ENCODE measurements at regions not wholly inside any gene's neighbourhood (a gene's known extent, or its start where the extent isn't known, plus 50 kb on each side); places are given as distances from the start of the nearest gene placed in this dataset.

DNA sequence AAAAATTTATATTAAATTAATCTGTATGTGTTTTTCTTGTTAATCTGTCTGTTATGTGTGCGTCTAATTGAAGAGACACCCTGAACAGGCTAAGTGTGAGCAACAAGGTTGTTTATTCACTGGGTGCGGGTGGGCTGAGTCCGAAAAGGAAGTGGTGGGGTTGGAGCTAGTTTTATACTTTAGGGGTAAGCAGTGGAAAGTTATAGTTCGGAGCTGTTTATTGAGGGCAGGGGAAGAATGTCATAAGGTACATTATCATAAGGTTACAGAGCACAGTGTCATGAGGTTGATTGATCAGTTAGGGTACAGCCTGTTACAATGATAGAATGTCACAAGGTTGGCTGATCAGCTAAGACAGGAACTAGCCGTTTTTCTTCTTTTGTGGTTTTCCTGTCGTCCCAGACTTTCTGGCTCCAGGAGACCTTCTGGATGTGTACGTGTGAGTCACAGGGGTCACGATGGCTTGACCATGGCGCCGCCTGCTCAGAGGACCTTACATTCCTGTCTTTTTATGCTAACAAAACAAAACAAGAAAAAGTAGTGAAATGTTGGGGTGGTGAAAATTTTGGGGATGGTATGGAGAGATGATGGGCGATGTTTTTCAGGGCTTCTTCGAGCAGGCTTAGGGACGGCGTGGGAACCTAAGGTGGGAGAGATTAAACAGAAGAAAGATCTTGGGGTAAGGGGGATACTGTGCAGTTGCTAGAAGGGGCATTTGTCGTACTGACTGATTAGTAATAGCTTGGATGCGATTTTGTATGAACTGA lies 754.0 kb upstream of the ADGRB3 start (continued):
- TF ChIP-seq ZNF24 (IDR thresholded peaks at IDR 0.05) = no peak
- TF ChIP-seq ETV5 (CRISPR knock-in tag; IDR thresholded peaks at IDR 0.05; ENCODE audit: low read depth) = no peak; the same call in 1 of the 2 replicates
- TF ChIP-seq MAFG (tag; conservative IDR thresholded peaks at IDR 0.05) = no peak
- TF ChIP-seq KDM2B (CRISPR knock-in tag; IDR thresholded peaks at IDR 0.05) = no peak
- TF ChIP-seq, protein P1, sequence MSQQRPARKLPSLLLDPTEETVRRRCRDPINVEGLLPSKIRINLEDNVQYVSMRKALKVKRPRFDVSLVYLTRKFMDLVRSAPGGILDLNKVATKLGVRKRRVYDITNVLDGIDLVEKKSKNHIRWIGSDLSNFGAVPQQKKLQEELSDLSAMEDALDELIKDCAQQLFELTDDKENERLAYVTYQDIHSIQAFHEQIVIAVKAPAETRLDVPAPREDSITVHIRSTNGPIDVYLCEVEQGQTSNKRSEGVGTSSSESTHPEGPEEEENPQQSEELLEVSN (IDR thresholded peaks at IDR 0.05; ENCODE audit: borderline replicate concordance in 1 of 2, extremely low read depth in 1 of 2, insufficient read depth in 1 of 2, insufficient read length in 1 of 2, low read depth in 1 of 2, low read length in 1 of 2, poor library complexity in 1 of 2, severe bottlenecking in 1 of 2) = peak in 1 of 2 experiments; percentile 21
- TF ChIP-seq FOXJ3 (CRISPR knock-in tag; IDR thresholded peaks at IDR 0.05) = no peak
- no peak for TF ChIP-seq NCOA6 (IDR thresholded peaks at IDR 0.05)
- TF ChIP-seq PYGO2 (tag; IDR thresholded peaks at IDR 0.05) = 0 out of 2 replicates have a peak, but pooled peaks have one; percentile 19
- TF ChIP-seq, protein P2, sequence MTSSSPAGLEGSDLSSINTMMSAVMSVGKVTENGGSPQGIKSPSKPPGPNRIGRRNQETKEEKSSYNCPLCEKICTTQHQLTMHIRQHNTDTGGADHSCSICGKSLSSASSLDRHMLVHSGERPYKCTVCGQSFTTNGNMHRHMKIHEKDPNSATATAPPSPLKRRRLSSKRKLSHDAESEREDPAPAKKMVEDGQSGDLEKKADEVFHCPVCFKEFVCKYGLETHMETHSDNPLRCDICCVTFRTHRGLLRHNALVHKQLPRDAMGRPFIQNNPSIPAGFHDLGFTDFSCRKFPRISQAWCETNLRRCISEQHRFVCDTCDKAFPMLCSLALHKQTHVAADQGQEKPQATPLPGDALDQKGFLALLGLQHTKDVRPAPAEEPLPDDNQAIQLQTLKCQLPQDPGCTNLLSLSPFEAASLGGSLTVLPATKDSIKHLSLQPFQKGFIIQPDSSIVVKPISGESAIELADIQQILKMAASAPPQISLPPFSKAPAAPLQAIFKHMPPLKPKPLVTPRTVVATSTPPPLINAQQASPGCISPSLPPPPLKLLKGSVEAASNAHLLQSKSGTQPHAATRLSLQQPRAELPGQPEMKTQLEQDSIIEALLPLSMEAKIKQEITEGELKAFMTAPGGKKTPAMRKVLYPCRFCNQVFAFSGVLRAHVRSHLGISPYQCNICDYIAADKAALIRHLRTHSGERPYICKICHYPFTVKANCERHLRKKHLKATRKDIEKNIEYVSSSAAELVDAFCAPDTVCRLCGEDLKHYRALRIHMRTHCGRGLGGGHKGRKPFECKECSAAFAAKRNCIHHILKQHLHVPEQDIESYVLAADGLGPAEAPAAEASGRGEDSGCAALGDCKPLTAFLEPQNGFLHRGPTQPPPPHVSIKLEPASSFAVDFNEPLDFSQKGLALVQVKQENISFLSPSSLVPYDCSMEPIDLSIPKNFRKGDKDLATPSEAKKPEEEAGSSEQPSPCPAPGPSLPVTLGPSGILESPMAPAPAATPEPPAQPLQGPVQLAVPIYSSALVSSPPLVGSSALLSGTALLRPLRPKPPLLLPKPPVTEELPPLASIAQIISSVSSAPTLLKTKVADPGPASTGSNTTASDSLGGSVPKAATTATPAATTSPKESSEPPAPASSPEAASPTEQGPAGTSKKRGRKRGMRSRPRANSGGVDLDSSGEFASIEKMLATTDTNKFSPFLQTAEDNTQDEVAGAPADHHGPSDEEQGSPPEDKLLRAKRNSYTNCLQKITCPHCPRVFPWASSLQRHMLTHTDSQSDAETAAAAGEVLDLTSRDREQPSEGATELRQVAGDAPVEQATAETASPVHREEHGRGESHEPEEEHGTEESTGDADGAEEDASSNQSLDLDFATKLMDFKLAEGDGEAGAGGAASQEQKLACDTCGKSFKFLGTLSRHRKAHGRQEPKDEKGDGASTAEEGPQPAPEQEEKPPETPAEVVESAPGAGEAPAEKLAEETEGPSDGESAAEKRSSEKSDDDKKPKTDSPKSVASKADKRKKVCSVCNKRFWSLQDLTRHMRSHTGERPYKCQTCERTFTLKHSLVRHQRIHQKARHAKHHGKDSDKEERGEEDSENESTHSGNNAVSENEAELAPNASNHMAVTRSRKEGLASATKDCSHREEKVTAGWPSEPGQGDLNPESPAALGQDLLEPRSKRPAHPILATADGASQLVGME (CRISPR knock-in tag; IDR thresholded peaks at IDR 0.05) = peak; percentile 38; the same call in 1 of the 2 replicates
- 0 out of 2 replicates have a peak, but pooled peaks have one; percentile 78 for TF ChIP-seq ZNF584 (CRISPR knock-in tag; IDR thresholded peaks at IDR 0.05; ENCODE audit: low read depth)
- no peak for TF ChIP-seq CBX2 (IDR thresholded peaks at IDR 0.05; ENCODE audit: insufficient read depth, low read length, poor library complexity, severe bottlenecking)
- TF ChIP-seq XRCC4 (IDR thresholded peaks at IDR 0.05; ENCODE audit: extremely low read depth, insufficient read depth, insufficient read length) = no peak
- TF ChIP-seq ASH1L (IDR thresholded peaks at IDR 0.05; ENCODE audit: borderline replicate concordance, low read depth, partially characterized antibody) = no peak
- TF ChIP-seq, protein P3, sequence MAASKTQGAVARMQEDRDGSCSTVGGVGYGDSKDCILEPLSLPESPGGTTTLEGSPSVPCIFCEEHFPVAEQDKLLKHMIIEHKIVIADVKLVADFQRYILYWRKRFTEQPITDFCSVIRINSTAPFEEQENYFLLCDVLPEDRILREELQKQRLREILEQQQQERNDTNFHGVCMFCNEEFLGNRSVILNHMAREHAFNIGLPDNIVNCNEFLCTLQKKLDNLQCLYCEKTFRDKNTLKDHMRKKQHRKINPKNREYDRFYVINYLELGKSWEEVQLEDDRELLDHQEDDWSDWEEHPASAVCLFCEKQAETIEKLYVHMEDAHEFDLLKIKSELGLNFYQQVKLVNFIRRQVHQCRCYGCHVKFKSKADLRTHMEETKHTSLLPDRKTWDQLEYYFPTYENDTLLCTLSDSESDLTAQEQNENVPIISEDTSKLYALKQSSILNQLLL (CRISPR knock-in tag; IDR thresholded peaks at IDR 0.05; ENCODE audit: borderline replicate concordance) = no peak
- peak; percentile 84 for TF ChIP-seq POLR2AphosphoS5 (IDR thresholded peaks at IDR 0.05; ENCODE audit: control insufficient read depth, insufficient read depth, low read depth, low read length)
- no peak for TF ChIP-seq HNRNPH1 (optimal IDR thresholded peaks at IDR 0.05; ENCODE audit: low read depth, low read length)
- TF ChIP-seq NFYB (IDR thresholded peaks at IDR 0.05; ENCODE audit: extremely low read depth, insufficient read length) = no peak
- no peak for TF ChIP-seq SP2 (IDR thresholded peaks at IDR 0.05; ENCODE audit: extremely low read depth, low read depth, low read length, poor library complexity, severe bottlenecking)
- peak; percentile 88 for TF ChIP-seq POLR2B (IDR thresholded peaks at IDR 0.05; ENCODE audit: low read depth, partially characterized antibody)

Measured in K562 (cell line).